HEK293T (cell line): ENCODE measurements at regions not wholly inside any gene's neighbourhood (a gene's known extent, or its start where the extent isn't known, plus 50 kb on each side); places are given as distances from the start of the nearest gene placed in this dataset.

ENCODE experiments used
- ARNT ChIP-seq: fragments of 450-650 bp; IDR thresholded peaks from 2 replicates; pipeline ENCODE4 v1.6.1; 2017; ENCODE audit warnings: mild to moderate bottlenecking
- BHLHE40 ChIP-seq: fragments of 450-650 bp; IDR thresholded peaks from 2 replicates; pipeline ENCODE4 v1.6.1; 2016; ENCODE audit warnings: mild to moderate bottlenecking, moderate library complexity, borderline replicate concordance
- ELF4 ChIP-seq: fragments of 450-650 bp; IDR thresholded peaks from 2 replicates; pipeline ENCODE4 v1.6.1; 2017; ENCODE audit warnings: antibody characterized with exemption
- FOXA1 ChIP-seq: fragments of 450-650 bp; IDR thresholded peaks from 2 replicates; pipeline ENCODE4 v1.6.1; 2016; ENCODE audit warnings: mild to moderate bottlenecking
- FOXM1 ChIP-seq: fragments of 450-650 bp; IDR thresholded peaks from 2 replicates; pipeline ENCODE4 v1.6.1; 2017; ENCODE audit warnings: mild to moderate bottlenecking, borderline replicate concordance
- L3MBTL2 ChIP-seq: fragments of 450-650 bp; conservative IDR thresholded peaks from 2 replicates; pipeline ENCODE4 v1.6.1; 2016; ENCODE audit warnings: mild to moderate bottlenecking
- SP1 ChIP-seq: fragments of 450-650 bp; IDR thresholded peaks from 2 replicates; pipeline ENCODE4 v1.6.1; 2017
- SUZ12 ChIP-seq: fragments of 450-650 bp; IDR thresholded peaks from 2 replicates; pipeline ENCODE4 v1.6.1; 2016; ENCODE audit warnings: mild to moderate bottlenecking
- TARDBP ChIP-seq: fragments of 450-650 bp; IDR thresholded peaks from 2 replicates; pipeline ENCODE4 v1.6.1; 2016
- TF ChIP-seq, protein P1 (sequence below): fragments of 450-650 bp; IDR thresholded peaks from 2 replicates; pipeline ENCODE4 v1.6.1; 2016

- TF ChIP-seq ELF4 (no peak), FOXA1 (no peak), BHLHE40 (no peak), L3MBTL2 (no peak), SP1 (no peak), SUZ12 (no peak), FOXM1 (no peak), TARDBP (no peak), ARNT (no peak)
- TF ChIP-seq, protein P1, sequence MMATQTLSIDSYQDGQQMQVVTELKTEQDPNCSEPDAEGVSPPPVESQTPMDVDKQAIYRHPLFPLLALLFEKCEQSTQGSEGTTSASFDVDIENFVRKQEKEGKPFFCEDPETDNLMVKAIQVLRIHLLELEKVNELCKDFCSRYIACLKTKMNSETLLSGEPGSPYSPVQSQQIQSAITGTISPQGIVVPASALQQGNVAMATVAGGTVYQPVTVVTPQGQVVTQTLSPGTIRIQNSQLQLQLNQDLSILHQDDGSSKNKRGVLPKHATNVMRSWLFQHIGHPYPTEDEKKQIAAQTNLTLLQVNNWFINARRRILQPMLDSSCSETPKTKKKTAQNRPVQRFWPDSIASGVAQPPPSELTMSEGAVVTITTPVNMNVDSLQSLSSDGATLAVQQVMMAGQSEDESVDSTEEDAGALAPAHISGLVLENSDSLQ, result no peak
Measured at GRCh38 chr13:90557626-90558025, 789.9 kb upstream of the MIR17HG start.
